K562 (cell line): ENCODE measurements at regions not wholly inside any gene's neighbourhood (a gene's known extent, or its start where the extent isn't known, plus 50 kb on each side); places are given as distances from the start of the nearest gene placed in this dataset.

Experiments used
- ATF7 ChIP-seq: fragments of 450-650 bp; IDR thresholded peaks from 2 replicates; pipeline ENCODE4 v1.7.1; 2014; ENCODE audit warnings: mild to moderate bottlenecking, moderate library complexity
- C11orf30 ChIP-seq: fragments of 450-650 bp; IDR thresholded peaks from 2 replicates; pipeline ENCODE4 v1.6.1; 2016; ENCODE audit warnings: low read depth, mild to moderate bottlenecking
- EP400 ChIP-seq: fragments of 450-650 bp; IDR thresholded peaks from 2 replicates; pipeline ENCODE4 v1.6.1; 2017; ENCODE audit warnings: antibody characterized with exemption, mild to moderate bottlenecking, moderate library complexity
- FOXK2 ChIP-seq, 2 experiments: fragments of 450-650 bp; IDR thresholded peaks in 1 of 2; conservative IDR thresholded peaks in 1 of 2; 2 replicates each; pipeline ENCODE4 v1.6.1; 2016; ENCODE audit warnings: low read depth in 2 of 2, mild to moderate bottlenecking in 1 of 2
- HDAC3 ChIP-seq: fragments of 450-650 bp; IDR thresholded peaks from 2 replicates; pipeline ENCODE4 v1.6.1; 2018; ENCODE audit warnings: borderline replicate concordance, mild to moderate bottlenecking, moderate library complexity; ENCODE audit not compliant: partially characterized antibody
- MAFF ChIP-seq: IDR thresholded peaks from 2 replicates; pipeline ENCODE4 v1.6.1; 2012; ENCODE audit warnings: low read length, improper control_type of control experiment
- NR2C1 ChIP-seq, 2 experiments: fragments of 450-650 bp; IDR thresholded peaks; 2 replicates each; pipeline ENCODE4 v1.6.1; 2017; ENCODE audit warnings: mild to moderate bottlenecking in 2 of 2, antibody characterized with exemption in 1 of 2, inconsistent platforms in 1 of 2, missing compliant biosample characterization in 1 of 2, missing genetic modification characterization in 1 of 2
- ZFP36 ChIP-seq: fragments of 150-350 bp; IDR thresholded peaks from 2 replicates; pipeline ENCODE4 v1.6.1; 2018; ENCODE audit warnings: low read length, low read depth; ENCODE audit not compliant: partially characterized antibody
- ZKSCAN3 ChIP-seq: fragments of 250-450 bp; sonication (Bioruptor Pico); IDR thresholded peaks from 2 replicates; pipeline ENCODE4 v1.4.0; 2020
- ZNF589 ChIP-seq: fragments of 200-800 bp; sonication (Bioruptor generic); IDR thresholded peaks from 2 replicates; pipeline ENCODE4 v1.6.1; 2016; ENCODE audit warnings: low read depth, missing genetic modification characterization, missing compliant biosample characterization
- TF ChIP-seq, protein P1 (sequence below): fragments of 450-650 bp; IDR thresholded peaks from 2 replicates; pipeline ENCODE4 v1.6.1; 2016; ENCODE audit warnings: mild to moderate bottlenecking, moderate library complexity
- TF ChIP-seq, protein P2 (sequence below), 2 experiments: fragments of 200-800 bp in 1 of 2; sonication (Bioruptor generic) in 1 of 2; sonication (generic) in 1 of 2; formaldehyde crosslinking in 1 of 2; IDR thresholded peaks in 1 of 2; conservative IDR thresholded peaks in 1 of 2; 2 replicates each; pipeline versions ENCODE4 v1.5.0 to v1.6.1; 2016 to 2020; ENCODE audit warnings: missing compliant biosample characterization in 1 of 2, missing genetic modification characterization in 1 of 2, missing genetic modification reagents in 1 of 2
- TF ChIP-seq, protein P3 (sequence below), 2 experiments: fragments of 450-650 bp; conservative IDR thresholded peaks; 2 replicates each; pipeline ENCODE4 v1.6.1; 2017; ENCODE audit warnings: mild to moderate bottlenecking in 2 of 2, moderate library complexity in 2 of 2

DNA sequence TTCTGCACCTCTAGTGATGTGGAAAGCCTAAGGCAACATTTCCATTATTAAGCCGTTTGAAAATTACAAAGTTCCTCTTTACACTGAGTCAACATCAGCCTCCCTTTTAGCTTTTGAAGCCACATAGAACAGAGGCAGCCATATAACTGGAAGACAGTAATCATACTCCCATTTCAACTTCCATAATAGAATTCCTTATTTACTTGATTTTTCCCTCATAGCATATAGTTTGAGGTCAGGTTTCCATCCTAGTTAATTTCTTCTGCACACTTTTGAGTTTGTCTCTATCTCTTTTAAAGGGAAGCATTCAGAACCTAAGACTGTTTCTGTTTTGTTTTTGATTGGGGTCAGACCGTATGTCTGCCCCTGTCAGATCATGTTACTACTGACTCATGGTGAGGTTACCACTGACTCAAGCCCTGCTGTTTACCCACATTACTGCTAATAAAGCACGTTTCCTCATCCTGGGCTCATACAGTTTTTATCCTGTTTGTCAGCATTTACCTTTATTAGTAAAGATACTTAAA is 161.0 kb downstream of the SLC38A4 start (continued):
- TF ChIP-seq, protein P1, sequence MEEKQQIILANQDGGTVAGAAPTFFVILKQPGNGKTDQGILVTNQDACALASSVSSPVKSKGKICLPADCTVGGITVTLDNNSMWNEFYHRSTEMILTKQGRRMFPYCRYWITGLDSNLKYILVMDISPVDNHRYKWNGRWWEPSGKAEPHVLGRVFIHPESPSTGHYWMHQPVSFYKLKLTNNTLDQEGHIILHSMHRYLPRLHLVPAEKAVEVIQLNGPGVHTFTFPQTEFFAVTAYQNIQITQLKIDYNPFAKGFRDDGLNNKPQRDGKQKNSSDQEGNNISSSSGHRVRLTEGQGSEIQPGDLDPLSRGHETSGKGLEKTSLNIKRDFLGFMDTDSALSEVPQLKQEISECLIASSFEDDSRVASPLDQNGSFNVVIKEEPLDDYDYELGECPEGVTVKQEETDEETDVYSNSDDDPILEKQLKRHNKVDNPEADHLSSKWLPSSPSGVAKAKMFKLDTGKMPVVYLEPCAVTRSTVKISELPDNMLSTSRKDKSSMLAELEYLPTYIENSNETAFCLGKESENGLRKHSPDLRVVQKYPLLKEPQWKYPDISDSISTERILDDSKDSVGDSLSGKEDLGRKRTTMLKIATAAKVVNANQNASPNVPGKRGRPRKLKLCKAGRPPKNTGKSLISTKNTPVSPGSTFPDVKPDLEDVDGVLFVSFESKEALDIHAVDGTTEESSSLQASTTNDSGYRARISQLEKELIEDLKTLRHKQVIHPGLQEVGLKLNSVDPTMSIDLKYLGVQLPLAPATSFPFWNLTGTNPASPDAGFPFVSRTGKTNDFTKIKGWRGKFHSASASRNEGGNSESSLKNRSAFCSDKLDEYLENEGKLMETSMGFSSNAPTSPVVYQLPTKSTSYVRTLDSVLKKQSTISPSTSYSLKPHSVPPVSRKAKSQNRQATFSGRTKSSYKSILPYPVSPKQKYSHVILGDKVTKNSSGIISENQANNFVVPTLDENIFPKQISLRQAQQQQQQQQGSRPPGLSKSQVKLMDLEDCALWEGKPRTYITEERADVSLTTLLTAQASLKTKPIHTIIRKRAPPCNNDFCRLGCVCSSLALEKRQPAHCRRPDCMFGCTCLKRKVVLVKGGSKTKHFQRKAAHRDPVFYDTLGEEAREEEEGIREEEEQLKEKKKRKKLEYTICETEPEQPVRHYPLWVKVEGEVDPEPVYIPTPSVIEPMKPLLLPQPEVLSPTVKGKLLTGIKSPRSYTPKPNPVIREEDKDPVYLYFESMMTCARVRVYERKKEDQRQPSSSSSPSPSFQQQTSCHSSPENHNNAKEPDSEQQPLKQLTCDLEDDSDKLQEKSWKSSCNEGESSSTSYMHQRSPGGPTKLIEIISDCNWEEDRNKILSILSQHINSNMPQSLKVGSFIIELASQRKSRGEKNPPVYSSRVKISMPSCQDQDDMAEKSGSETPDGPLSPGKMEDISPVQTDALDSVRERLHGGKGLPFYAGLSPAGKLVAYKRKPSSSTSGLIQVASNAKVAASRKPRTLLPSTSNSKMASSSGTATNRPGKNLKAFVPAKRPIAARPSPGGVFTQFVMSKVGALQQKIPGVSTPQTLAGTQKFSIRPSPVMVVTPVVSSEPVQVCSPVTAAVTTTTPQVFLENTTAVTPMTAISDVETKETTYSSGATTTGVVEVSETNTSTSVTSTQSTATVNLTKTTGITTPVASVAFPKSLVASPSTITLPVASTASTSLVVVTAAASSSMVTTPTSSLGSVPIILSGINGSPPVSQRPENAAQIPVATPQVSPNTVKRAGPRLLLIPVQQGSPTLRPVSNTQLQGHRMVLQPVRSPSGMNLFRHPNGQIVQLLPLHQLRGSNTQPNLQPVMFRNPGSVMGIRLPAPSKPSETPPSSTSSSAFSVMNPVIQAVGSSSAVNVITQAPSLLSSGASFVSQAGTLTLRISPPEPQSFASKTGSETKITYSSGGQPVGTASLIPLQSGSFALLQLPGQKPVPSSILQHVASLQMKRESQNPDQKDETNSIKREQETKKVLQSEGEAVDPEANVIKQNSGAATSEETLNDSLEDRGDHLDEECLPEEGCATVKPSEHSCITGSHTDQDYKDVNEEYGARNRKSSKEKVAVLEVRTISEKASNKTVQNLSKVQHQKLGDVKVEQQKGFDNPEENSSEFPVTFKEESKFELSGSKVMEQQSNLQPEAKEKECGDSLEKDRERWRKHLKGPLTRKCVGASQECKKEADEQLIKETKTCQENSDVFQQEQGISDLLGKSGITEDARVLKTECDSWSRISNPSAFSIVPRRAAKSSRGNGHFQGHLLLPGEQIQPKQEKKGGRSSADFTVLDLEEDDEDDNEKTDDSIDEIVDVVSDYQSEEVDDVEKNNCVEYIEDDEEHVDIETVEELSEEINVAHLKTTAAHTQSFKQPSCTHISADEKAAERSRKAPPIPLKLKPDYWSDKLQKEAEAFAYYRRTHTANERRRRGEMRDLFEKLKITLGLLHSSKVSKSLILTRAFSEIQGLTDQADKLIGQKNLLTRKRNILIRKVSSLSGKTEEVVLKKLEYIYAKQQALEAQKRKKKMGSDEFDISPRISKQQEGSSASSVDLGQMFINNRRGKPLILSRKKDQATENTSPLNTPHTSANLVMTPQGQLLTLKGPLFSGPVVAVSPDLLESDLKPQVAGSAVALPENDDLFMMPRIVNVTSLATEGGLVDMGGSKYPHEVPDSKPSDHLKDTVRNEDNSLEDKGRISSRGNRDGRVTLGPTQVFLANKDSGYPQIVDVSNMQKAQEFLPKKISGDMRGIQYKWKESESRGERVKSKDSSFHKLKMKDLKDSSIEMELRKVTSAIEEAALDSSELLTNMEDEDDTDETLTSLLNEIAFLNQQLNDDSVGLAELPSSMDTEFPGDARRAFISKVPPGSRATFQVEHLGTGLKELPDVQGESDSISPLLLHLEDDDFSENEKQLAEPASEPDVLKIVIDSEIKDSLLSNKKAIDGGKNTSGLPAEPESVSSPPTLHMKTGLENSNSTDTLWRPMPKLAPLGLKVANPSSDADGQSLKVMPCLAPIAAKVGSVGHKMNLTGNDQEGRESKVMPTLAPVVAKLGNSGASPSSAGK, result peak; percentile 28; the same call in 1 of the 2 replicates
- TF ChIP-seq NR2C1 (IDR thresholded peaks at IDR 0.05) (no peak), NR2C1 (tag; IDR thresholded peaks at IDR 0.05) (peak; percentile 61), ZNF589 (no peak), C11orf30 (peak; percentile 65; the same call in 1 of the 2 replicates), EP400 (peak; percentile 16; the same call in 1 of the 2 replicates), ZKSCAN3 (CRISPR knock-in tag) (no peak), MAFF (peak; percentile 3; the same call in 1 of the 2 replicates), FOXK2 (conservative IDR thresholded peaks at IDR 0.05 in 1 of 2, IDR thresholded peaks at IDR 0.05 in 1 of 2; ENCODE audit: low read depth in 2 of 2) (peak; percentile 85), ATF7 (peak; percentile 48), ZFP36 (peak; percentile 43), HDAC3 (no peak)
- TF ChIP-seq, protein P2, sequence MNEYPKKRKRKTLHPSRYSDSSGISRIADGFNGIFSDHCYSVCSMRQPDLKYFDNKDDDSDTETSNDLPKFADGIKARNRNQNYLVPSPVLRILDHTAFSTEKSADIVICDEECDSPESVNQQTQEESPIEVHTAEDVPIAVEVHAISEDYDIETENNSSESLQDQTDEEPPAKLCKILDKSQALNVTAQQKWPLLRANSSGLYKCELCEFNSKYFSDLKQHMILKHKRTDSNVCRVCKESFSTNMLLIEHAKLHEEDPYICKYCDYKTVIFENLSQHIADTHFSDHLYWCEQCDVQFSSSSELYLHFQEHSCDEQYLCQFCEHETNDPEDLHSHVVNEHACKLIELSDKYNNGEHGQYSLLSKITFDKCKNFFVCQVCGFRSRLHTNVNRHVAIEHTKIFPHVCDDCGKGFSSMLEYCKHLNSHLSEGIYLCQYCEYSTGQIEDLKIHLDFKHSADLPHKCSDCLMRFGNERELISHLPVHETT (CRISPR knock-in tag; conservative IDR thresholded peaks at IDR 0.05 in 1 of 2, IDR thresholded peaks at IDR 0.05 in 1 of 2), result no peak
- TF ChIP-seq, protein P3, sequence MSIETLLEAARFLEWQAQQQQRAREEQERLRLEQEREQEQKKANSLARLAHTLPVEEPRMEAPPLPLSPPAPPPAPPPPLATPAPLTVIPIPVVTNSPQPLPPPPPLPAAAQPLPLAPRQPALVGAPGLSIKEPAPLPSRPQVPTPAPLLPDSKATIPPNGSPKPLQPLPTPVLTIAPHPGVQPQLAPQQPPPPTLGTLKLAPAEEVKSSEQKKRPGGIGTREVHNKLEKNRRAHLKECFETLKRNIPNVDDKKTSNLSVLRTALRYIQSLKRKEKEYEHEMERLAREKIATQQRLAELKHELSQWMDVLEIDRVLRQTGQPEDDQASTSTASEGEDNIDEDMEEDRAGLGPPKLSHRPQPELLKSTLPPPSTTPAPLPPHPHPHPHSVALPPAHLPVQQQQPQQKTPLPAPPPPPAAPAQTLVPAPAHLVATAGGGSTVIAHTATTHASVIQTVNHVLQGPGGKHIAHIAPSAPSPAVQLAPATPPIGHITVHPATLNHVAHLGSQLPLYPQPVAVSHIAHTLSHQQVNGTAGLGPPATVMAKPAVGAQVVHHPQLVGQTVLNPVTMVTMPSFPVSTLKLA (conservative IDR thresholded peaks at IDR 0.05), result 0 out of 4 replicates have a peak, but pooled peaks of 1 of the 2 experiments have one; percentile 30
